Rectal smooth muscle tissue (tissue), 1 donor: ENCODE measurements at regions not wholly inside any gene's neighbourhood (a gene's known extent, or its start where the extent isn't known, plus 50 kb on each side); places are given as distances from the start of the nearest gene placed in this dataset.
"Not testable (repeated sequence)": the region's sequence is repeated elsewhere in the genome, so short reads cannot be mapped to it uniquely, and the experiment has no call there.

Source experiments
- H3K27ac ChIP-seq: one replicate; pipeline ENCODE4 v1.7.0; 2013; ENCODE audit warnings: low read depth, low read length, inconsistent platforms
- H3K27me3 ChIP-seq: one replicate; pipeline ENCODE4 v1.7.0; 2013; ENCODE audit warnings: low read length; ENCODE audit not compliant: control insufficient read depth, insufficient read depth
- H3K36me3 ChIP-seq: one replicate; pipeline ENCODE4 v1.7.0; 2013; ENCODE audit warnings: low read length; ENCODE audit not compliant: control insufficient read depth, insufficient read depth
- H3K4me1 ChIP-seq: one replicate; pipeline ENCODE4 v1.7.0; 2013; ENCODE audit warnings: low read length; ENCODE audit not compliant: control insufficient read depth, insufficient read depth
- H3K4me3 ChIP-seq: one replicate; pipeline ENCODE4 v1.7.0; 2013; ENCODE audit warnings: low read length
- H3K9ac ChIP-seq: one replicate; pipeline ENCODE4 v1.7.0; 2013; ENCODE audit warnings: low read length

GRCh38 chr11:14573539-14574057 lies 53.4 kb upstream of the PSMA1 start:
- H3K27me3 ChIP-seq, H3K4me1 ChIP-seq, H3K36me3 ChIP-seq, H3K27ac ChIP-seq, H3K4me3 ChIP-seq, H3K9ac ChIP-seq: not testable (repeated sequence)

GRCh38 chr11:14577292-14577691 lies 57.1 kb upstream of the PSMA1 start:
- H3K4me1 ChIP-seq = no peaks in the 10 kb centered on the region
- H3K36me3 ChIP-seq = no peaks in the 10 kb centered on the region
- H3K4me3 ChIP-seq = no peak overlapping the region
- H3K9ac ChIP-seq = no peak overlapping the region
- no peaks in the 10 kb centered on the region for H3K27me3 ChIP-seq
- H3K27ac ChIP-seq = no peak overlapping the region

DNA sequence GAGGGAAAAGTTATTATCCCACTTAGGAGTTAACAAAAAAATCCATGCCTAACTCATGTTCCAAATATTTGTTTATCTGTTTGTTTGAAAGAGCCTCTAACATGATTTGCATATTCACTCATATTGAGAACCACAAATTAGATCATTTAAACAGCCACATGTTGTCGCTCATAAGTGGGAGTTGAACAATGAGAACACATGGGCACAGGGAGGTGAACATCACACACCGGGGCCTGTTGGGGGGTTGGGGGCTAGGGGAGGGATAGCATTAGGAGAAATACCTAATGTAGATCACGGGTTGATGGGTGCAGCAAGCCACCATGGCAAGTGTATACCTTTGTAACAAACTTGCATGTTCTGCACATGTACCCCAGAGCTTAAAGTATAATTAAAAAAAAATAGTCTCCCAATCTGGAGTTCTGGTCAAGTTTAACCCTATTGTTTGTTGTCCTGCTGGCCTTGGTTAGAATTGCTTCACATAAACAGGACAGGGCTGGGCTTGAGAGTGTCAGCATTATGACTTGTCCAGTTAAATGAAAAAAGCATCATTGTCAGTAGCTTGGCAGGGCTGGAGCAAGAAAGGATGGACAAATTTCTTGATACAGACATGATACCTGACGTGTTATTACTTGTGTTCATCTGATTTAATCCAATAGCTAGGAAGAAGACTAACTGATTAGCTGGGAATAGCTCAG lies 57.8 kb upstream of the PSMA1 start:
- H3K36me3 ChIP-seq = no peaks in the 10 kb centered on the region
- H3K4me1 ChIP-seq = no peaks in the 10 kb centered on the region
- no peak overlapping the region for H3K4me3 ChIP-seq
- H3K27me3 ChIP-seq = no peaks in the 10 kb centered on the region
- H3K9ac ChIP-seq = no peak overlapping the region
- no peak overlapping the region for H3K27ac ChIP-seq

DNA sequence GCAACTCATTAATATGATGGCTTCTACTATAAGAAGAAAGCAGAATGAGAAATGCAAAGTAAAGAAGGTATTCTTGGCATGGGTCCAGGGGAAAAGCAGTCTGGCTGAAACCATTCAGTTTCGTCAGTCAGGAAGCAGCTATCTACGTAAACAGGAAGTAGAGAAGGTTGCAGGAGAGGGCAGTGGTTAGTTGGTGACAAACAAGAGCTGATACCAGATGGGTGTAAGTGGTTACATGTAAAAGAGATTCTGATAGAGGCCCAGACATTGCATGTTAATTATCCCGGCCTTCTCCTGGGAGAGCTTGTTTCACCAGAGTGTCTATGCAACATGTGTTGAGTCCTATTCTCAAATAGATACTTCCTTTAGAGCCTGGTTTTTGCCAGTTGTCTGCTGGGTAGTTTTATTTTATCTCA lies 58.4 kb upstream of the PSMA1 start:
- Histone ChIP-seq H3K36me3 (no peaks in the 10 kb centered on the region), H3K9ac (no peak overlapping the region), H3K27ac (no peak overlapping the region), H3K27me3 (no peaks in the 10 kb centered on the region), H3K4me1 (no peaks in the 10 kb centered on the region), H3K4me3 (no peak overlapping the region)

DNA sequence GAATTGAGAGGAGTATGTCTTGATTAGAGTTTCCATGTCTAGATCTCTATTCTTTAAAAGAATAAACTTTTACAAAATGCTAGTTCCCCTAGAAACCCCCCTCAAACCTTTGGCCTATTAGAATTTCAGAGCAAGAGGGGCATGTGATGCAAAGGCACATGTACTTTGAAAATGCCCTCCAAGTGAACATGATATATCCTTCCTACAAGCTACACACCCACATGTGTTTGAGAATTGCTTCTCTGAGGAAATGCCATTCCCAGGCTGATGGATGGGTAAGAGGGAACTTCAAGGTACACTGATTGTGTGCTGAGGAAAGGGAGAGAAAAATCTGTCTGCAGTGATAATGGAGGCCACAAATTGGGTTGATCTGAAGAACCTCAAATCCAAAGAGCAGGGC lies 59.5 kb upstream of the PSMA1 start:
- no peaks in the 10 kb centered on the region for H3K4me1 ChIP-seq
- no peak overlapping the region for H3K27ac ChIP-seq
- no peak overlapping the region for H3K9ac ChIP-seq
- H3K4me3 ChIP-seq = no peak overlapping the region
- H3K27me3 ChIP-seq = no peaks in the 10 kb centered on the region
- no peaks in the 10 kb centered on the region for H3K36me3 ChIP-seq

GRCh38 chr11:14582793-14583192 lies 60.8 kb upstream of the PDE3B start:
- Histone ChIP-seq H3K27me3 (no peaks in the 10 kb centered on the region), H3K36me3 (no peaks in the 10 kb centered on the region), H3K4me3 (no peak overlapping the region), H3K27ac (no peak overlapping the region), H3K9ac (no peak overlapping the region), H3K4me1 (no peaks in the 10 kb centered on the region)

GRCh38 chr11:14583252-14584034 lies 60.2 kb upstream of the PDE3B start:
- H3K27ac ChIP-seq = no peak overlapping the region
- no peaks in the 10 kb centered on the region for H3K36me3 ChIP-seq
- H3K4me1 ChIP-seq = no peaks in the 10 kb centered on the region
- H3K4me3 ChIP-seq = no peak overlapping the region
- H3K9ac ChIP-seq = no peak overlapping the region
- no peaks in the 10 kb centered on the region for H3K27me3 ChIP-seq

- H3K4me3 ChIP-seq = no peak overlapping the region
- H3K27me3 ChIP-seq = no peaks in the 10 kb centered on the region
- H3K9ac ChIP-seq = no peak overlapping the region
- H3K4me1 ChIP-seq = no peaks in the 10 kb centered on the region
- no peaks in the 10 kb centered on the region for H3K36me3 ChIP-seq
- H3K27ac ChIP-seq = no peak overlapping the region
Measured at GRCh38 chr11:14584035-14584363, 59.6 kb upstream of the PDE3B start.

GRCh38 chr11:14584595-14584994 lies 59.0 kb upstream of the PDE3B start:
- Histone ChIP-seq H3K27ac (no peak overlapping the region), H3K36me3 (no peaks in the 10 kb centered on the region), H3K4me3 (no peak overlapping the region), H3K4me1 (no peaks in the 10 kb centered on the region), H3K27me3 (no peaks in the 10 kb centered on the region), H3K9ac (no peak overlapping the region)

- no peaks in the 10 kb centered on the region for H3K36me3 ChIP-seq
- H3K4me1 ChIP-seq = no peaks in the 10 kb centered on the region
- no peak overlapping the region for H3K4me3 ChIP-seq
- H3K27ac ChIP-seq = no peak overlapping the region
- no peaks in the 10 kb centered on the region for H3K27me3 ChIP-seq
- no peak overlapping the region for H3K9ac ChIP-seq
Measured at GRCh38 chr11:14585438-14585837, 58.2 kb upstream of the PDE3B start.

DNA sequence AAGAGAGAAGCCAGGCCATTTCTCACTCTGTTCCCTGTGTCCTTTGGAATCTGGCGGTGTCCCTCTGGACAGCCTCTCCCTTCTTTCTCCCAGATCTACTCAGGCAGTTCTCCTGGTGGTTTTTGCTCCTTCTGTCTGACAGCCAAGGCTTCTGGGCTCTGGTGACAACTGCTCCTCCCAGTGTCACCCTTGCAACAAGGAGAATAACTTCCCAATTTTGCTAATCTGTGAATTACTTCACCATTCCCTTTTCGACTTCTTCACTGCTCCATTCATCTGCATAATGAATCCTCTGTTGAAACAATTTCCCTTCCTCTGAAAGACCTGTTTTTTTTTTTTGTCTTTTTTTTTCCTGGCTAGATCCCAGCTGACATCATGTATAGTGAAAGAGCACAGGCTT lies 56.3 kb upstream of the PDE3B start:
- Histone ChIP-seq H3K36me3 (no peaks in the 10 kb centered on the region), H3K4me1 (no peaks in the 10 kb centered on the region), H3K27me3 (no peaks in the 10 kb centered on the region), H3K4me3 (no peak overlapping the region), H3K27ac (peak overlapping the region; percentile 30), H3K9ac (no peak overlapping the region)

- Histone ChIP-seq H3K27me3 (no peaks in the 10 kb centered on the region), H3K9ac (no peak overlapping the region), H3K27ac (no peak overlapping the region), H3K4me1 (no peaks in the 10 kb centered on the region), H3K36me3 (no peaks in the 10 kb centered on the region), H3K4me3 (no peak overlapping the region)
Measured at GRCh38 chr11:14588681-14589080, 54.9 kb upstream of the PDE3B start.

- Histone ChIP-seq H3K4me3 (no peak overlapping the region), H3K27ac (no peak overlapping the region), H3K36me3 (no peaks in the 10 kb centered on the region), H3K9ac (no peak overlapping the region), H3K4me1 (no peaks in the 10 kb centered on the region), H3K27me3 (no peaks in the 10 kb centered on the region)
Measured at GRCh38 chr11:14589421-14589820, 54.2 kb upstream of the PDE3B start.
